HG03064 (cell line): ENCODE measurements at regions not wholly inside any gene's neighbourhood (a gene's known extent, or its start where the extent isn't known, plus 50 kb on each side); places are given as distances from the start of the nearest gene placed in this dataset.

Source experiments
- ATAC-seq: cut with Tn5 transposase; IDR thresholded peaks from one replicate; pipeline ENCODE4 v1.9.1; 2021; ENCODE audit warnings: low read depth; ENCODE audit not compliant: unreplicated experiment

- ATAC-seq: no peak
Measured at GRCh38 chr14:36035675-36036074, 140.8 kb downstream of the PTCSC3 start.

- ATAC-seq: no peak
Measured at GRCh38 chr14:36028665-36029064, 147.9 kb downstream of the PTCSC3 start.

- no peak for ATAC-seq
Measured at GRCh38 chr14:36028218-36028617, 148.3 kb downstream of the PTCSC3 start.

GRCh38 chr14:36027354-36027753 lies 149.2 kb downstream of the PTCSC3 start:
- no peak for ATAC-seq

- ATAC-seq: no peak
Measured at GRCh38 chr14:36022765-36023410, 153.6 kb downstream of the PTCSC3 start.

GRCh38 chr14:36021591-36022320 lies 154.8 kb downstream of the PTCSC3 start:
- no peak for ATAC-seq

- ATAC-seq: no peak
Measured at GRCh38 chr14:36021030-36021422, 155.5 kb downstream of the PTCSC3 start.

GRCh38 chr14:36020120-36021029 lies 156.1 kb downstream of the PTCSC3 start:
- no peak for ATAC-seq

- ATAC-seq: no peak
Measured at GRCh38 chr14:36019126-36019525, 157.4 kb downstream of the PTCSC3 start.

GRCh38 chr14:36014236-36014635 lies 162.3 kb downstream of the PTCSC3 start:
- no peak for ATAC-seq

- no peak for ATAC-seq
Measured at GRCh38 chr14:36013483-36013882, 163.0 kb downstream of the PTCSC3 start.

- ATAC-seq: no peak
Measured at GRCh38 chr14:36012621-36013020, 163.9 kb downstream of the PTCSC3 start.

- no peak for ATAC-seq
Measured at GRCh38 chr14:36009643-36010042, 166.9 kb downstream of the PTCSC3 start.

- ATAC-seq: no peak
Measured at GRCh38 chr14:36006623-36007022, 169.9 kb downstream of the PTCSC3 start.

GRCh38 chr14:36005670-36006069 lies 170.9 kb downstream of the PTCSC3 start:
- no peak for ATAC-seq

GRCh38 chr14:36001936-36002335 lies 174.6 kb downstream of the PTCSC3 start:
- no peak for ATAC-seq

- ATAC-seq: no peak
Measured at GRCh38 chr14:35999294-35999693, 173.2 kb downstream of the BRMS1L start.

GRCh38 chr14:35998303-35998702 lies 172.2 kb downstream of the BRMS1L start:
- ATAC-seq: no peak

GRCh38 chr14:35993684-35993960 lies 167.5 kb downstream of the BRMS1L start:
- ATAC-seq: no peak

GRCh38 chr14:35992816-35993683 lies 166.9 kb downstream of the BRMS1L start:
- ATAC-seq: no peak

GRCh38 chr14:35991356-35991755 lies 165.2 kb downstream of the BRMS1L start:
- no peak for ATAC-seq
